ENCODE measurements at regions not wholly inside any gene's neighbourhood (a gene's known extent, or its start where the extent isn't known, plus 50 kb on each side); places are given as distances from the start of the nearest gene placed in this dataset.

- no peak for TF ChIP-seq EZH2 (IDR thresholded peaks at IDR 0.05; ENCODE audit: insufficient read depth, low read length)
- TF ChIP-seq CTCF (IDR thresholded peaks at IDR 0.05; ENCODE audit: insufficient read depth, low read depth, low read length): no peak
Observed at GRCh38 chr6:9494864-9495263, 920.0 kb downstream of the TFAP2A start.
